Heart right ventricle (tissue), 16 donors: ENCODE measurements at regions not wholly inside any gene's neighbourhood (a gene's known extent, or its start where the extent isn't known, plus 50 kb on each side); places are given as distances from the start of the nearest gene placed in this dataset.

ENCODE experiments used
- ATAC-seq, 8 donors: fragments of 200-7000 bp; cut with Tn5 transposase; one replicate each; pipeline ENCODE4 v1.9.1; 2020; ENCODE audit warnings: mild to moderate bottlenecking in 8 of 8, moderate library complexity in 8 of 8, moderate number of reproducible peaks in 1 of 8
- DNase-seq, 2 donors: peaks; one replicate each; pipeline ENCODE4 v3.0.0-alpha.2; 2020
- H3K27ac ChIP-seq, 10 donors: fragments of 200-600 bp; sonication (generic) in 2 of 10; one replicate each; pipeline versions ENCODE4 v1.5.0 to v1.8.0; 2020 to 2022; ENCODE audit warnings: mild to moderate bottlenecking in 3 of 10
- H3K27me3 ChIP-seq, 7 donors: fragments of 200-600 bp; one replicate each; pipeline ENCODE4 v1.8.0; 2021 to 2022; ENCODE audit warnings: mild to moderate bottlenecking in 2 of 7
- H3K36me3 ChIP-seq, 9 donors: fragments of 200-600 bp; sonication (generic) in 1 of 9; one replicate each; pipeline versions ENCODE4 v1.5.0 to v1.8.0; 2020 to 2022; ENCODE audit warnings: mild to moderate bottlenecking in 2 of 9
- H3K4me1 ChIP-seq, 9 donors: fragments of 200-600 bp; sonication (generic) in 1 of 9; one replicate each; pipeline versions ENCODE4 v1.5.0 to v1.8.0; 2020 to 2022; ENCODE audit warnings: mild to moderate bottlenecking in 4 of 9
- H3K4me3 ChIP-seq, 10 donors: fragments of 200-600 bp; sonication (generic) in 2 of 10; one replicate each; pipeline versions ENCODE4 v1.5.0 to v1.8.0; 2020 to 2022; ENCODE audit warnings: mild to moderate bottlenecking in 7 of 10, moderate library complexity in 2 of 10
- H3K9me3 ChIP-seq, 11 donors: fragments of 200-600 bp in 10 of 11; sonication (generic) in 2 of 11; one replicate each; pipeline versions ENCODE4 v1.5.0 to v1.8.0; 2013 to 2022; ENCODE audit warnings: mild to moderate bottlenecking in 2 of 11, control low read depth in 1 of 11, moderate library complexity in 1 of 11
- WGBS, 2 donors: extraction: QIAGEN DNeasy Blood & Tissue Kit; methylation state at CpG; one replicate each; pipeline ENCODE4 v1.1.7; 2013; ENCODE audit warnings: inconsistent platforms in 1 of 2; 5-methylcytosine and 5-hydroxymethylcytosine counted together
- intact Hi-C, 10 donors: fragments of 100-400 bp; cut with DNase I; formaldehyde crosslinking; loops; one replicate each; pipeline versions ENCODE4 v1.11.1 to v1.14.2; 2022
- TF ChIP-seq, protein P1 (sequence below), 9 donors: fragments of 200-600 bp; sonication (generic) in 2 of 9; IDR thresholded peaks; one replicate each; pipeline versions ENCODE4 v1.5.0 to v1.8.0; 2021 to 2022; ENCODE audit warnings: antibody characterized with exemption in 9 of 9, mild to moderate bottlenecking in 5 of 9, moderate library complexity in 1 of 9
- donor health status: Arrhythmogenic right ventricular cardiomyopathy.
- donor health status: ischemic (EF 13 %, LVEDD 7.1; RV severe dilation, severe dysfunction).
- donor health status: healthy with polysubstance abuse.
- donor health status: DM: no; HTN: yes; CAD: no.
- donor health status: DM: no; HTN: no; CAD: no.
- donor health status: ischemic (EF 25% LVEDD 6.9; RV normal size, moderate dysfunction).
- donor health status: ischemic (EF 25% LVEDD 5.7; RV mildly dilated, moderate dysfunction).
- donor health status: healthy.
- donor health status: DM: yes; HTN: yes; CAD: no.
- donor health status: Ischemic cardiomyopathy.
- donor health status: ischemic (EF 35%, LVEDD 5.7; RV mildly dilated, moderate dysfunction).
- donor health status: nonischemic (EF 11% LVEDD 7.7; RV severe dilation, severe dysfunction).
- donor health status: DM: yes; HTN: yes; CAD: no.
- donor health status: PGD.
- donor health status: ischemic (EF 29% LVEDD 5.4; RV normal size, mild dysfunction).
- donor health status: nonischemic (EF 23%, LVEDD 6.1; RV moderate dilation, normal function).

- Histone ChIP-seq H3K4me3 (no peak overlapping the region), H3K9me3 (peaks cover 0 to 9% (median 0%) of the 10 kb centered on the region in 11 donors), H3K27me3 (no peaks in the 10 kb centered on the region), H3K36me3 (no peaks in the 10 kb centered on the region), H3K27ac (no peak overlapping the region), H3K4me1 (no peaks in the 10 kb centered on the region)
- WGBS, 2 donors, result 55 to 59% methylated on average over 6 of the region's 6 CpGs
- ATAC-seq (no peak), DNase-seq (no peak)
- TF ChIP-seq, protein P1, sequence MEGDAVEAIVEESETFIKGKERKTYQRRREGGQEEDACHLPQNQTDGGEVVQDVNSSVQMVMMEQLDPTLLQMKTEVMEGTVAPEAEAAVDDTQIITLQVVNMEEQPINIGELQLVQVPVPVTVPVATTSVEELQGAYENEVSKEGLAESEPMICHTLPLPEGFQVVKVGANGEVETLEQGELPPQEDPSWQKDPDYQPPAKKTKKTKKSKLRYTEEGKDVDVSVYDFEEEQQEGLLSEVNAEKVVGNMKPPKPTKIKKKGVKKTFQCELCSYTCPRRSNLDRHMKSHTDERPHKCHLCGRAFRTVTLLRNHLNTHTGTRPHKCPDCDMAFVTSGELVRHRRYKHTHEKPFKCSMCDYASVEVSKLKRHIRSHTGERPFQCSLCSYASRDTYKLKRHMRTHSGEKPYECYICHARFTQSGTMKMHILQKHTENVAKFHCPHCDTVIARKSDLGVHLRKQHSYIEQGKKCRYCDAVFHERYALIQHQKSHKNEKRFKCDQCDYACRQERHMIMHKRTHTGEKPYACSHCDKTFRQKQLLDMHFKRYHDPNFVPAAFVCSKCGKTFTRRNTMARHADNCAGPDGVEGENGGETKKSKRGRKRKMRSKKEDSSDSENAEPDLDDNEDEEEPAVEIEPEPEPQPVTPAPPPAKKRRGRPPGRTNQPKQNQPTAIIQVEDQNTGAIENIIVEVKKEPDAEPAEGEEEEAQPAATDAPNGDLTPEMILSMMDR (IDR thresholded peaks at IDR 0.05), result no peak
- intact Hi-C loops, result no loop called here
Measured at GRCh38 chr18:73007195-73007914, 139.6 kb upstream of the NETO1 start.

GRCh38 chr18:73006331-73006730 lies 138.5 kb upstream of the NETO1 start:
- Histone ChIP-seq H3K27me3 (no peaks in the 10 kb centered on the region), H3K27ac (no peak overlapping the region), H3K36me3 (no peaks in the 10 kb centered on the region), H3K9me3 (no peaks in the 10 kb centered on the region), H3K4me1 (no peaks in the 10 kb centered on the region), H3K4me3 (no peak overlapping the region)
- TF ChIP-seq, protein P1 (IDR thresholded peaks at IDR 0.05), result no peak
- DNase-seq (no peak), ATAC-seq (no peak)
- WGBS, 2 donors, result 46 to 61% methylated on average over 3 of the region's 3 CpGs
- intact Hi-C loops, result no loop called here

- Histone ChIP-seq H3K4me3 (no peak overlapping the region), H3K9me3 (no peaks in the 10 kb centered on the region), H3K27me3 (no peaks in the 10 kb centered on the region), H3K27ac (no peak overlapping the region), H3K36me3 (no peaks in the 10 kb centered on the region), H3K4me1 (no peaks in the 10 kb centered on the region)
- intact Hi-C loops, result no loop called here
- TF ChIP-seq, protein P1 (IDR thresholded peaks at IDR 0.05), result no peak
- ATAC-seq (no peak), DNase-seq (no peak)
- WGBS, 2 donors, result 83 to 86% methylated on average over 2 of the region's 2 CpGs
Measured at GRCh38 chr18:73004260-73004659, 136.5 kb upstream of the NETO1 start.

DNA sequence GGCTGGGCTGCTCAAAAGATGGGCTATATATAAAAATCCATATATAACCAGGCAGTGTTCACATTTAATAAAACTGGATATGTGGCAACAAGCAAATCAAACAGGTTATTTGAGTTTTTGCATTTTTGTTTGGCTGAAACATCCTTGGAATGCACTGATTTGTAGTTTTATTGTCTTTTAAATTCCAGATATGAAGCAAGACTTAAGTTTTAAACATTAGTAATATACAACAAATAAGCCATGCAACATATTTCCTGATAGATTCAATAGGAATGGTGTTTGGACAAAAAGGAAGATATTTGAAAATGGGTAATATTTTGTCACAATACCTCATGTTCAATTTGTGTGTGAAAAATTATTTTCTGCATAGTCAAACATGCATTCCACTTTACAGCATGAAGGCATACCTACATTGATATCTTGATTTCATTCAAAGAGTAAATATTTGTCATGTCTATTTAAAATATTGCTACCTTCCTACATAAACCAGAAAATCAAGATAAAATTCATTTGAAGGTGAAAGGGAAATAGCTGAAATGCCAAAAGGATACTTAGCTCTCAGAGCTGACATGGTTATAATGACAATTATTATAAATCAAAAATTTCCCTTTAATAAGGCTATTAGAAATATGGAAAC lies 132.3 kb upstream of the NETO1 start:
- Histone ChIP-seq H3K4me1 (no peaks in the 10 kb centered on the region), H3K36me3 (no peaks in the 10 kb centered on the region), H3K4me3 (no peak overlapping the region), H3K27me3 (no peaks in the 10 kb centered on the region), H3K27ac (no peak overlapping the region), H3K9me3 (peaks cover 0 to 8% (median 0%) of the 10 kb centered on the region in 11 donors)
- DNase-seq (no peak), ATAC-seq (no peak)
- TF ChIP-seq, protein P1 (IDR thresholded peaks at IDR 0.05), result no peak
- intact Hi-C loops, result no loop called here
